Activated CD8-positive, alpha-beta memory T cell treated with anti-CD3 and anti-CD28 coated beads for 4 hours (primary cell): ENCODE measurements at regions not wholly inside any gene's neighbourhood (a gene's known extent, or its start where the extent isn't known, plus 50 kb on each side); places are given as distances from the start of the nearest gene placed in this dataset.
"Not testable (repeated sequence)": the region's sequence is repeated elsewhere in the genome, so short reads cannot be mapped to it uniquely, and the experiment has no call there.

Experiments used
- DNase-seq, 2 donors: peaks; one replicate each; pipeline ENCODE4 v3.0.0-alpha.2; 2020; ENCODE audit warnings: low read depth in 2 of 2

GRCh38 chr4:1572964-1573720 lies 111.0 kb downstream of the FAM53A start:
- no peak for DNase-seq

DNA sequence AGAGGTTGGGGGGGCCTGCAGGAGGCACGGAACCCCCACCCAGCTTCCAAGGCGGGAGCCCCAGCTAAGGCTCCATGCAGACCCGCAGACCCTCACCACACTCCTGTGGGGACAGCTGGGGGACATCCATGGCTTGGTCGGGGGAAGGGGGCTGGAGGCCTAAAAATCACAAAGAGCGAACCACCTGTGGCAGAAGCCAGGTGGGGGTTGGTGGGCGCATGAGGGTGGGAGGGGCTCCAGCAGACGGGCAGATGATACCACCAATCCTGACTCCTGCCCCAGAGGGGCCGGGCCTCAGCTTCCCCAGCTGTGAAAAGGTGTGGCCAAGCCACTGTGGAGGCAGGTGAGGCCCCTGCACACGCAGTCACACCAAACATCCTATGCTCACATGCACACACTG lies 111.6 kb downstream of the FAM53A start:
- no peak for DNase-seq

GRCh38 chr4:1572010-1572385 lies 112.1 kb downstream of the FAM53A start:
- no peak for DNase-seq

GRCh38 chr4:1571165-1572009 lies 112.7 kb downstream of the FAM53A start:
- DNase-seq = no peak

GRCh38 chr4:1570291-1571164 lies 113.6 kb downstream of the FAM53A start:
- DNase-seq = no peak

DNA sequence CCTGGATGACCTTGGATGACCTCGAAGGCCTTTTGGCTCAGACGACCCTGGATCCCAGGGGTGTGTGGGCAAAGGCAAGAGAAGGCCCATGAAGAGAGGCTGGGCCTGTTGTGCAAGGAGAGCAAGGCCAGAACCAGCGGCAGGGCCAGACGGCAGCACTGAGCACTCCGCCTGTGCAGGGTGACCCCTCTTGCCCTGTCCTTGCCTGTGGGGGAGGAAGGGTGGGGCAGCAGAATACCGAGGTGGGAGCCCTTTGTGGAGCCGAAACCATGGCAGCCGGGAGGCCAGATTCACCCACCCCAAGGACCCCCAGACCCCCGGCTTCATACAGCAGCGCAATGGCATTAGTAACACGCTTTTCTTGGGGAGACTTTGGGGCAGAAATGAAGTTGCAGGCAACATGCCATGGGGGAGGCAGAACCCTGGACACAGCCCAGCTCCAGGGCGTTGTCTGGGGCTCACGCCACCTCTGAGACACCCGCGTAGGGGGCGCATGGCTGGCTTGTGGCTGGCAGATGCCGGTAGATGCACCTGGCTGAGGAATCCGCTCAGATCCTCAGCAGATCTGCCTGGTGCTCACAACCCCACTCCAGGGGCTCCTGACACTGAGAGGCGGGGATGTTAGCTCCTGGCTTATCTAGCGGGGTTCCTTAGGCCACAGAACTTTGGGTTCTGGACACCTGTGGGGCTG lies 114.5 kb downstream of the FAM53A start:
- no peak for DNase-seq

GRCh38 chr4:1568855-1569460 lies 115.2 kb downstream of the FAM53A start:
- no peak for DNase-seq

DNA sequence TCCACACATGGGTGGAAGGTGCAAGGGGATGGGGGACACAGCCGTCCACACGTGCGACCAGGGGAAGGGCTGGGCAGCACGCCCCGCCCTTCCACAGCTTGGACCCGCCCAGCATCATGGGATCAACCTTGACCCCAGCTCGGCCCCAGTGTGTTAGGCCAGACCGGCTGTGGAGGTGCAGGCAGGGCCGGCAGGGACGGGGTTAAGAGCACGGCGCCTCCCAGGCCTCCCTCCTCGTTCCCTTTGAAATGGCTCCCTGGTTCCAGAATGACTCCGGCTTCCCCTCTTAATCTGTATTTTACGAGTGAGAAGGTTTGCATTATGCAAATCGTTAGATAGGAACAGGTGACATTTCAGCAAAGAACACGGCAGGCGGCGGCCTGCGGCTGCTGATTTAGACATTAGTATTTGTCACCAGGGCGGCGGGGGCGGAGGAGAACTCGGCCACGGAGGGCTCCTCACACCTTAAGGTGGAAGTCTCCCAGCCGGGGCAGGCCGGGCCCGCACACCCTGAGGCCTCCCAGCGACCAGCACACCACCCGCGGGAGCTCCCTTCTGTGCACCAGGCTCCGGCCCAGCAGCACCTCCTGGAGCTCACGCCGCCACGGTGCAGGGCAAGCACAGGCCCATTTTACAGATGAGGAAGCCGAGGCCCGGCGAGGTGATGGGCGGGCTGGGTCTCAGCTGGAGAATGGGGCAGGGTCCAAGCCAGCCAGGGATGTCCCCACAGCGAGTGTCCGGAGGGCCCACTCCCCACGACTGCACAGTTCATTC lies 116.1 kb downstream of the FAM53A start:
- no peak for DNase-seq

DNA sequence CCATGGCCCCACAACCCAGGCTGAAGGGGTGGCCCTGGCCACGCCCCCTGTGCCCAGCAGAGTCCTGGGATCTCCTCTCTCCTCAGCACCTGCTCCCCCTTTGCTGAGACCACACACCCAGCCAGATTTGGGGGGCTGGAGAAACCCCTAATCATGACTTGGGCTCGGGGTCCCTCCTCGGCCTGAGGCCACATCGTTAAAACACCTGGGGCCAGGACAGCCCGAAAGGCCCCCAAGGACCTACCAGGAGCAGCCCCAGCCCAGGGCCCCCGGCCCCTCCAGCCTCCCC lies 116.7 kb downstream of the FAM53A start:
- DNase-seq = no peak

DNA sequence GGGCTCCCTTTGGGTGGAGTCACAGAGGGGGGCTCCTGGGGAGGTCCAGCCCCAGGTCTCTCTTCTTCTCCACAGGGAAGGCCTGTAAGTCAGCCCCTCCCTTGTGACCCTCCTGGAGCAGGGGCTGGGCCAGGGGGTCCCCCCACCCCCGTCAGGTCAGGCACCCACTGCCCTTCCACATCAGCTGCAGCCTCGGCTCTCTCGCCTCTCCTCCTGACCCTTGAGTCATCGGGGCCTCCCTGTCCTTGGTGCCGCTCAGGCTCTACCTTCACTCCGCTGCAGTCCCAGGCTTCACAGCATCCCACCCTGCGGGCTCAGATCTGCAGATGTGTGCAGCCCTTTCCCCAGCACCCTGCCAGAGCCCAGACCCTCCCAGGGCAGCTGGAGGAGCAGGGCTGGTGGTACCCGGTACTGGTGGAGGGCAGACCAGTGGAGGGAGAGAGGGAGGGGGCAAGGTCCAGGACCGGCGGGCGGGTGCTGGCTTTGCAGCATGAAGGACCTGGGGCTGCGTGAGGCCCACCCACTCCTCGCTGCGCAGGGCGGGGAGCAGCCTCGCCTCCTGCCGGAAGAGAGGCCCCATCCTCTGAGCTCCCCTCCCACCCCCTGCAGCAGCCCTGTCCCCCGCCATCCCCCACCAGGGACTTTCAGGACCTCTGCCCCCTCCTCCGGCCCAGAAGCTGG lies 117.1 kb downstream of the FAM53A start:
- DNase-seq = no peak

DNA sequence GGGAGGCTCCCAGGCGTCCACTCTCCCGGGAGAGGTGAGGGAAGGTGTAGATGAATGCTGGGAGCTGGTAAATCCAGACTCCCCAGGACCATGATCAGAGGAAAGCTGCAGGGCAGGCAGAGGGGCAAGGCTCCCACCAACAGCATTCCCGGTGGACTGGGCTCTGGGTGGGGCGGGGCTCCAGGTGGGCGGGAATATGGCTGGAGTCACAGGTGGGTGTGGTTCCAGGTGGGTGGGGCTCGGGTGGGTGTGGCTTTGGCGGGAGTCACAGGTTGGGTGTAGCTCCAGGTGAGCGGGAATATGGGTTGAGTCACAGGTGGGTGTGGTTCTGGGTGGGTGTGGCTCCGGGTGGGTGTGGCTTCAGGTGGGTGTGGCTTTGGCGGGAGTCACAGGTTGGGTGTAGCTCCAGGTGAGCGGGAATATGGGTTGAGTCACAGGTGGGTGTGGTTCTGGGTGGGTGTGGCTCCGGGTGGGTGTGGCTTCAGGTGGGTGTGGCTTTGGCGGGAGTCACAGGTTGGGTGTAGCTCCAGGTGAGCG lies 117.7 kb downstream of the FAM53A start:
- DNase-seq = not testable (repeated sequence)

DNA sequence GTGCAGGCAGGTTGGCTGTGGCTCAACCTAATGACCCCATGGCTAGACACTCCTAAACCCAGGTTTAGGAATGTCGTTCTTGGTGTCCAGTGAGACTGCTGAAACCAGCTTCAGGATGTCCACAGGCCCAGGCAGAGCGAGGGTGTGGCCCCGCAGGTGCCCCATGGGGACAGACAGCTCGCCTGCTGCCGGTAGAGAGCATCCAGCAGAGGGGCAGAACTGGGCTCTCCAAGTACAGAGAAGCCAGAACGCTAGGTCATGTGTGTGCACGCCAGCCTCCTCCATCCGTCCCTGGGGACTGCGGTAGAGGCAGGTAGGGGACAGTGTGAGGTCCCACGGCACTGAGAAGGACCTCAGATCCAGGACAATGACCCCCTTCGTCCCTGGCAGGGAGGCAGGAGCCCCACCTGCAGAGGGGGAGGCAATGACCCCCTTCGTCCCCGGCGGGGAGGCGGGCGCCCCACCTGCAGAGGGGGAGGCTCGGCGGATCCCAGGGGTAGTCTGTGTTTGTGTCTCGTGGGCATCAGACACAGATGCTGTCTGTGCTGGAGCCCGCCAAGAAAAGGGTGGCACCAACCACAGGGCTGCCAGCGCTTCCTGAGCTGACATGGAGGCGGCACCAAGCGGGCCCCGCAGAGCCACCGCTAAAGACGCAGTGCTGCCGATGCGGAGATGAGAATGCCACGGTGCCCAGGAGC lies 118.4 kb downstream of the FAM53A start:
- no peak for DNase-seq

- DNase-seq = no peak
Measured at GRCh38 chr4:1564535-1565375, 119.4 kb downstream of the FAM53A start.

GRCh38 chr4:1563768-1564485 lies 120.2 kb downstream of the FAM53A start:
- no peak for DNase-seq

DNA sequence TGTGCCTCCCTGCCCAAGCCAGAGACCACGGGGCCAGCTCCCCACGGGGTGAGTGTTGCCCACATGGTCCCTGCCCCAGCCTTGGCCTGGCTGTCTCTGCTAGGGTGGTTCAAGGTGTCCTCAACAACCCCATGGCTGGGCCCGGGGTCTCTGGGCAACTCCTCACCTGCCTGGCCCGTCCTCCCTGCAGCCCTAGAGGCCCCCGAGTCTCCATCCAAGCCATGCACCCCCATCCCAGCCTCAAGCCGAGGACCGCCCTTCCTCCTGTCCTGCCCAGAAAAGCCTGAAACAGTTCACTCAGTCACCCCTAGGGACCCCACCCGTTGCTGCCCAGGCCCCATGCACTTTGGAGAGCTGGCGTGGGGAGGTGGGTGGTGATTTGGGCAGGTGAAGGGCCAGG lies 120.9 kb downstream of the FAM53A start:
- DNase-seq = no peak

GRCh38 chr4:1562771-1563170 lies 121.3 kb downstream of the FAM53A start:
- no peak for DNase-seq

DNA sequence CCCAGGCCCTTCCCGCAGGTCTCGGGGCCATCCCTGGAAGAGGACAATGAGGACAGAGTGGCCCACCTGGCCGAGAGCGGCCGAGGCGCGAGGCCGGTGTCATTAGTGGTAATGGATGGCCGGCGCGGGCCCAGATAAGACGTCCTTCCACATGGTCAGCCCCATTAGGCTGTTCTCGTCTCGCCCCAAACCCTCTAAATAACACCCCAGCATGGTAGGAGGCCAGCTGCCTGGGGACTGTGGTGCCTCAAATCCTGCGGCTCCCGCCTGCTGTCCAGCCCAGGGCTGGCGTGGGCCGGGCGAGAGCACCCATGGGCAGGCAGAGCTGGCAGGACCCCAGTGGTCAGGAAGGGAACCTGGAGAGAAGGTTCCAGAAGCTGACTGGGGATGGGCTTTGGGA lies 121.7 kb downstream of the FAM53A start:
- no peak for DNase-seq
